ENCODE measurements at regions not wholly inside any gene's neighbourhood (a gene's known extent, or its start where the extent isn't known, plus 50 kb on each side); places are given as distances from the start of the nearest gene placed in this dataset.

DNA sequence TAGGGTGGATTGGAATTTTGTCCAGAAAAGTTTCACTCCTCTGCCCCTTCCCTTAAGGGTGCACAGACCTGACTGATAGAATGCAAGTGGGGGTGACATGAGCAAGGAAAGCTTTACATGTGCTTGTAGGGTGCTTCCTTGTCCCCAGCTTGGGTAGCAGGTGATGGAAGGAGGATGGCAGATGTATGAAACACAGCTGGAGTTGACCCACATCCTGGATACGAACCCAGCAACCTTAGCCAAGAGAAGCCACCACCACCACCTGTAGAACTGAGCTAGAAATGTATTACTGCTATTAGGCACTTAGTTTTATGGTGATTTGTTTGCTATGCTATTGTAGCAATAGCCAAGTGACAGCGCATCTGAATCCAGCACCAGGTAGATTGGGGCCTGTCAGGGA lies 227.4 kb downstream of the HS3ST1 start:
- TF ChIP-seq YY1 (IDR thresholded peaks at IDR 0.05; ENCODE audit: insufficient read depth, insufficient read length) (no peak), SUZ12 (IDR thresholded peaks at IDR 0.05; ENCODE audit: extremely low read depth, insufficient read depth, insufficient read length) (no peak), ZNF274 (IDR thresholded peaks at IDR 0.05; ENCODE audit: low read depth, low read length) (no peak)

Measured in NT2/D1 (cell line).